ENCODE measurements at regions not wholly inside any gene's neighbourhood (a gene's known extent, or its start where the extent isn't known, plus 50 kb on each side); places are given as distances from the start of the nearest gene placed in this dataset.

GRCh38 chr11:127223633-127224032 lies 223.1 kb upstream of the KIRREL3 start:
- TF ChIP-seq CTCF (conservative IDR thresholded peaks at IDR 0.05; ENCODE audit: low read length): no peak
- no peak for TF ChIP-seq EZH2phosphoT487 (IDR thresholded peaks at IDR 0.05; ENCODE audit: borderline replicate concordance, low read depth, low read length)
